Glutamatergic neuron (in vitro differentiated cells): ENCODE measurements at regions not wholly inside any gene's neighbourhood (a gene's known extent, or its start where the extent isn't known, plus 50 kb on each side); places are given as distances from the start of the nearest gene placed in this dataset.

Experiments
- DNase-seq: peaks from one replicate; pipeline ENCODE4 v3.0.0; 2022
- H3K27ac Mint-ChIP-seq: one replicate; pipeline ENCODE4 v1.8.0; 2020; ENCODE audit warnings: mild to moderate bottlenecking, mixed read lengths, inconsistent platforms; ENCODE audit not compliant: unreplicated experiment
- H3K27me3 Mint-ChIP-seq: one replicate; pipeline ENCODE4 v1.8.0; 2020; ENCODE audit warnings: mild to moderate bottlenecking, moderate library complexity, mixed read lengths, inconsistent platforms; ENCODE audit not compliant: unreplicated experiment
- H3K36me3 Mint-ChIP-seq: one replicate; pipeline ENCODE4 v1.8.0; 2020; ENCODE audit warnings: mild to moderate bottlenecking, mixed read lengths, inconsistent platforms; ENCODE audit not compliant: unreplicated experiment
- H3K4me1 Mint-ChIP-seq: one replicate; pipeline ENCODE4 v1.8.0; 2020; ENCODE audit warnings: mild to moderate bottlenecking, low read depth, mixed read lengths, inconsistent platforms; ENCODE audit not compliant: unreplicated experiment
- H3K4me3 Mint-ChIP-seq: one replicate; pipeline ENCODE4 v1.8.0; 2020; ENCODE audit warnings: mild to moderate bottlenecking, mixed read lengths, inconsistent platforms; ENCODE audit not compliant: unreplicated experiment
- H3K9me3 Mint-ChIP-seq: one replicate; pipeline ENCODE4 v1.8.0; 2020; ENCODE audit warnings: mild to moderate bottlenecking, moderate library complexity, mixed read lengths, inconsistent platforms; ENCODE audit not compliant: unreplicated experiment
- TF ChIP-seq, protein P1 (sequence below): fragments of 200-600 bp; sonication (generic); IDR thresholded peaks from one replicate; pipeline ENCODE4 v1.5.0; 2021; ENCODE audit not compliant: partially characterized antibody, unreplicated experiment

- H3K4me3 Mint-ChIP-seq = no peak overlapping the region
- H3K9me3 Mint-ChIP-seq = no peaks in the 10 kb centered on the region
- H3K4me1 Mint-ChIP-seq = no peaks in the 10 kb centered on the region
- no peak for DNase-seq
- no peaks in the 10 kb centered on the region for H3K27me3 Mint-ChIP-seq
- no peak overlapping the region for H3K27ac Mint-ChIP-seq
- H3K36me3 Mint-ChIP-seq = no peaks in the 10 kb centered on the region
- TF ChIP-seq, protein P1, sequence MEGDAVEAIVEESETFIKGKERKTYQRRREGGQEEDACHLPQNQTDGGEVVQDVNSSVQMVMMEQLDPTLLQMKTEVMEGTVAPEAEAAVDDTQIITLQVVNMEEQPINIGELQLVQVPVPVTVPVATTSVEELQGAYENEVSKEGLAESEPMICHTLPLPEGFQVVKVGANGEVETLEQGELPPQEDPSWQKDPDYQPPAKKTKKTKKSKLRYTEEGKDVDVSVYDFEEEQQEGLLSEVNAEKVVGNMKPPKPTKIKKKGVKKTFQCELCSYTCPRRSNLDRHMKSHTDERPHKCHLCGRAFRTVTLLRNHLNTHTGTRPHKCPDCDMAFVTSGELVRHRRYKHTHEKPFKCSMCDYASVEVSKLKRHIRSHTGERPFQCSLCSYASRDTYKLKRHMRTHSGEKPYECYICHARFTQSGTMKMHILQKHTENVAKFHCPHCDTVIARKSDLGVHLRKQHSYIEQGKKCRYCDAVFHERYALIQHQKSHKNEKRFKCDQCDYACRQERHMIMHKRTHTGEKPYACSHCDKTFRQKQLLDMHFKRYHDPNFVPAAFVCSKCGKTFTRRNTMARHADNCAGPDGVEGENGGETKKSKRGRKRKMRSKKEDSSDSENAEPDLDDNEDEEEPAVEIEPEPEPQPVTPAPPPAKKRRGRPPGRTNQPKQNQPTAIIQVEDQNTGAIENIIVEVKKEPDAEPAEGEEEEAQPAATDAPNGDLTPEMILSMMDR = no peak
Observed at GRCh38 chr3:46138581-46138980, 69.5 kb downstream of the CCR1 start.

GRCh38 chr3:46135475-46135874, 72.6 kb downstream of the CCR1 start:
- no peaks in the 10 kb centered on the region for H3K36me3 Mint-ChIP-seq
- no peaks in the 10 kb centered on the region for H3K4me1 Mint-ChIP-seq
- H3K27ac Mint-ChIP-seq = no peak overlapping the region
- TF ChIP-seq, protein P1 = no peak
- H3K9me3 Mint-ChIP-seq = no peaks in the 10 kb centered on the region
- H3K27me3 Mint-ChIP-seq = no peaks in the 10 kb centered on the region
- H3K4me3 Mint-ChIP-seq = no peak overlapping the region
- no peak for DNase-seq

- Mint-ChIP-seq H3K27ac (no peak overlapping the region), H3K36me3 (no peaks in the 10 kb centered on the region), H3K9me3 (no peaks in the 10 kb centered on the region), H3K4me1 (no peaks in the 10 kb centered on the region), H3K27me3 (no peaks in the 10 kb centered on the region), H3K4me3 (no peak overlapping the region)
- no peak for DNase-seq
- TF ChIP-seq, protein P1 = no peak
Observed at GRCh38 chr3:46133285-46133684, 74.8 kb downstream of the CCR1 start.

GRCh38 chr3:46132565-46132964, 75.5 kb downstream of the CCR1 start:
- TF ChIP-seq, protein P1 = no peak
- Mint-ChIP-seq H3K4me1 (no peaks in the 10 kb centered on the region), H3K27me3 (no peaks in the 10 kb centered on the region), H3K36me3 (no peaks in the 10 kb centered on the region), H3K4me3 (no peak overlapping the region), H3K9me3 (no peaks in the 10 kb centered on the region), H3K27ac (no peak overlapping the region)
- DNase-seq = no peak

DNA sequence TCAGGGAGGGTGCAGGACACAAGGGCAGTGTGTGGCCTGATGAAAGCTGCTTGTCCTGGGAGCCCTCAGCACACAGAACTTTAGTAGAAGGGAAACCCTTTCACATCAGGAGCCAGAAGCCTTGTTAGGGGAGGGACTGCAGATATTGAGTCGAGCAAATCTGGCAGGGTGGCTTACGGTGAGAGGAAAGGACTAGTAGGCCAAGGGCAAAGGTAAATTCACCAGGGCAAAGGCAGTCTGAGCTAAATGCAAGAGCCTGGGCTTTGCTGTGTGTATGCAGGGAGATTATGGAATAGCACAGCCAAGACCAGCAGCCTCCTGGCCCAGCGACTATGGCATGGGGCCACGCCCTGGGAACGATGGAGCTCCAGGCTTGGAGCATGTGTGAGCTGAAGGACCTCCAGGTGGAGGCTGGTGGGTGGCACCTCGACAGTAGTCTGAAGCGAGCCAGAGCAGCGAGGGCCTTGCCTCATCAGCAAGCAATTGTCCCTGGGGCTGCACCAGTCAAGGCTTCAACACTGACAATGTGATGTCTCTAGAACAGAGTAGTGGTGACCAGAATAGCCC, 76.1 kb downstream of the CCR1 start:
- DNase-seq = no peak
- Mint-ChIP-seq H3K27me3 (no peaks in the 10 kb centered on the region), H3K4me1 (no peaks in the 10 kb centered on the region), H3K27ac (no peak overlapping the region), H3K4me3 (no peak overlapping the region), H3K9me3 (no peaks in the 10 kb centered on the region), H3K36me3 (no peaks in the 10 kb centered on the region)
- TF ChIP-seq, protein P1 = no peak
